Rectal smooth muscle tissue (tissue), 1 donor: ENCODE measurements at regions not wholly inside any gene's neighbourhood (a gene's known extent, or its start where the extent isn't known, plus 50 kb on each side); places are given as distances from the start of the nearest gene placed in this dataset.
"Not testable (repeated sequence)": the region's sequence is repeated elsewhere in the genome, so short reads cannot be mapped to it uniquely, and the experiment has no call there.

Experiments used
- H3K27ac ChIP-seq: one replicate; pipeline ENCODE4 v1.7.0; 2013; ENCODE audit warnings: low read depth, low read length, inconsistent platforms
- H3K27me3 ChIP-seq: one replicate; pipeline ENCODE4 v1.7.0; 2013; ENCODE audit warnings: low read length; ENCODE audit not compliant: control insufficient read depth, insufficient read depth
- H3K36me3 ChIP-seq: one replicate; pipeline ENCODE4 v1.7.0; 2013; ENCODE audit warnings: low read length; ENCODE audit not compliant: control insufficient read depth, insufficient read depth
- H3K4me1 ChIP-seq: one replicate; pipeline ENCODE4 v1.7.0; 2013; ENCODE audit warnings: low read length; ENCODE audit not compliant: control insufficient read depth, insufficient read depth
- H3K4me3 ChIP-seq: one replicate; pipeline ENCODE4 v1.7.0; 2013; ENCODE audit warnings: low read length
- H3K9ac ChIP-seq: one replicate; pipeline ENCODE4 v1.7.0; 2013; ENCODE audit warnings: low read length

DNA sequence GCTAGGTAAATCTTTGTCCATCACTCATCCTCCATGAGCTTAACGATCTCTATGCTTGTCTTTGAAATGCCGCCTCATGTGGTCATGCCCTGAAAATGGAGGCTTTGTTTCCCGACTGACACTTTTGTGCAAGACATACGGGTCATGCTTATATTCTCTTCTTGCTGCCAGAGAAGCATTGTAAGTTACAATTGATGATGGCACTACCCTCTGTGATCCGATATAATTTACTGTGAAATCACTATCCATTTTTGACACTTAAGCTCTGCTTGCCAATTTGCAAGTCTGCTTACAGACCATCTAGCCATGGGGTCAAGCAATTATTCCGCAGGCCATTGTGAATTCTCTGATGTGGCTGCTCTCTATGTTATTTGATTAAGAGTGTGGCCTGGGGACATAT is 650.0 kb downstream of the FLRT2 start:
- Histone ChIP-seq H3K27me3 (no peaks in the 10 kb centered on the region), H3K4me3 (no peak overlapping the region), H3K9ac (no peak overlapping the region), H3K4me1 (no peaks in the 10 kb centered on the region), H3K36me3 (no peaks in the 10 kb centered on the region), H3K27ac (no peak overlapping the region)

DNA sequence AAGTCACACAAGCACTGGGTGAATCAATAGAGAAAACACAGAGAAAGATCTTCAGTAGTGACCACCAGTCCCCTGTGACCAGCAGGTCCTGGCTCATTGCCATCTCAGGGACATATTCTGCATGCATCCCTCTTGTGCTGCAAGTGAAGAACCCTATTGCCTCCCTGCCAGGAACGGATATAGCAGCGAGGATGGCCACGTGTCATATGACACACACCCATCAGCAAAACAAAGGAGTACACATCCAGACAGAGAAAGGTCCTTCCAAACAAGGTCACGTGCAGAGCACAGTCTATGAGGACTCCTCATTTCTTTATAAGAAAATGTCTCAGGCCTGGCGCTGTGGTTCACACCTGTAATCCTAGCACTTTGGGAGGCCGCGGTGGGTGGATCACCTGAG is 638.4 kb downstream of the FLRT2 start:
- Histone ChIP-seq H3K36me3 (no peaks in the 10 kb centered on the region), H3K27me3 (no peaks in the 10 kb centered on the region), H3K27ac (no peak overlapping the region), H3K4me3 (no peak overlapping the region), H3K9ac (no peak overlapping the region), H3K4me1 (no peaks in the 10 kb centered on the region)

DNA sequence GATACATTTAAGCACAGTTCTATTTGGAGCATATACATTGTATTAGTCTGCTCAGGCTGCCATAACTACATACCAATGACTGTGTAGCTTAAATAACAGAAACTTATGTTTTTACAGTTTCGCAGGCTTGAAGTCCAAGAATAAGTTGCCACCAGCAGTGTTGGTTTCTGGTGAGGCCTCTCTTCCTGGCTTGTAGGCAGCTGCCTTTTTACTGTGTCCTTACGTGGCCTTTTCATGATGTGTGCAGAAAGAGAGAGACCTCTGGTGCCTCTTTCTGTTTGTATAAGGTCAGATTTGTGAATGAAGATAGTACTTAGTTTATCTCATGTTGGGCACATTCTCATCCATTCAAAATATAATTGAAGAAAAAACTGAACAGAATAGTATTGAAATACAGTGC is 636.6 kb downstream of the FLRT2 start:
- Histone ChIP-seq H3K4me1 (no peaks in the 10 kb centered on the region), H3K9ac (no peak overlapping the region), H3K27me3 (no peaks in the 10 kb centered on the region), H3K36me3 (no peaks in the 10 kb centered on the region), H3K4me3 (no peak overlapping the region), H3K27ac (no peak overlapping the region)

DNA sequence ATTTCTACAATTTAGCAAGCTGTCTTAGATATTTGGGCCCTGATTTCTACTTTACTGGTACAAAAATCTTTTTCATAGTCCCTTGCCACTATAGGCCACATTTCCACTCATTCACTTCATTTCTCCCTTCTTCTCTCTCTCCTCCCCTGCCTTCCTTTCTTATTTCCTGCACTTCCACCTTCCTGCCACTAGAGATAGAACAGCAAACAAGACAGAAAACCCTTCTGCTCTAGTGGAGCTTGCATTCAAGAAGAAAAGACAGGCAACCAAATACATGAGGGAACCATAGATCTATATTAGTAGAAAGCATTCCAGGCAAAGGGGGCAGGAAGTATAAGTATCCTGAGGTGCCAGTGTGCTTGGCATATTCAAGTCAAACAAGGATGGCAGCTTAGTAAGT is 623.5 kb downstream of the FLRT2 start:
- Histone ChIP-seq H3K36me3 (no peaks in the 10 kb centered on the region), H3K9ac (no peak overlapping the region), H3K27ac (no peak overlapping the region), H3K4me1 (no peaks in the 10 kb centered on the region), H3K27me3 (no peaks in the 10 kb centered on the region), H3K4me3 (no peak overlapping the region)

DNA sequence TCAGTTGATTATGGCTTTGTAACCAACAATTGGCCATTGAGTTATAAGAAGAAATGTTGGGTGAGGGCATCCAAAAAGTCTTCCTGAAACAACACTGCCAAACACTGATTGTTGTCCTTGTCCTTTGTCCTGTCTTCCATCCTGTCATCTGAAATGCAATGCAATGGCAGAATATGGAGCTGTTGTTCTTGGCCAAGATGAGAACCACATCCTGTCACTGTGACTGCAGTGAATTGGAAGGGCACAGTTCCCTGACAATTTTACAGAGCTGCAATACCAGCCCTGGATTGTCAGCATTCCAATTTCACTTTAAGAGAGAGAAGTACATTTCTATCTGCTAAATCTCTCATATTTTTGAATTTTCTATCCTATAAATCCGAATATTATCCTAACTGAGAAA is 613.3 kb downstream of the FLRT2 start:
- H3K4me3 ChIP-seq = no peak overlapping the region
- H3K9ac ChIP-seq = no peak overlapping the region
- H3K4me1 ChIP-seq = no peaks in the 10 kb centered on the region
- H3K27ac ChIP-seq = no peak overlapping the region
- no peaks in the 10 kb centered on the region for H3K27me3 ChIP-seq
- no peaks in the 10 kb centered on the region for H3K36me3 ChIP-seq

DNA sequence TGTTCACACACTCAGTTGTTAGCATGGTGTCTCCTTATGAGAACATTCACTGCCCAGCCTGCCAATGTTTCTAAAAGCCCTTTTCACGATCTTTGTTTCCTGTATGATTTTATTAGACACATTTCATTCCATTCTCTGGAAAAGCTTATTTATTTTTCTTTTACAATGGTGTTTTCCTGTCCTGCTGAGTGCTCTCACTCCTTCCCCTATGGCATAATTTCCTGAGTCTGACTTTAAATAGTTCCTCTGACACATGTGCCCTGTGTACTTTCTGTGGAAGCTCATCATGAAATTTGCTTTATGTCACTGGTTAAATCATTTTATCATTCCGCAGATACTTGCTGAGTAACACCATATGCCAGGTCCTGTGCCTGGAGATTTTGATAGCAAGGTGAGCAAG is 612.0 kb downstream of the FLRT2 start:
- Histone ChIP-seq H3K4me3 (no peak overlapping the region), H3K27ac (no peak overlapping the region), H3K4me1 (no peaks in the 10 kb centered on the region)

DNA sequence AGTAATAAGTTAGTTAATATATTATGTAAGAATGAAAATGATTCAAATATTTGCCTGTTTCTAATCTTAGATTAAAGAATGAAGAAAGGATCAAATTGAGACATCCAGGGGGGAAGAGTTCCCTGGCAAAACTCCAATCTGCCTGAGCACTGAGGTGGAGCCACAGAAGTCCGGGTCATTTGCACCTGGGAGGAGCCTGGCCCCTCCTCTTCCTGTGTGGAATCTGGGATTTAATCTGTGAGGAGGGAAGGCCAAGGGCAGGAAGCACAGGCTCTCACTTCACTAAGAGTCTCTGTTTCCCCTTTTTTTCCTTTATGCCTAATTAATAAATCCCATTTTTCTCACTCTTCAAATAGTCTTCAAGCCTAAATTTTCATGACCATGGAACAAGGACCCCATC is 599.5 kb downstream of the FLRT2 start:
- no peaks in the 10 kb centered on the region for H3K27me3 ChIP-seq
- H3K4me1 ChIP-seq = no peaks in the 10 kb centered on the region
- H3K9ac ChIP-seq = no peak overlapping the region
- H3K4me3 ChIP-seq = no peak overlapping the region
- H3K36me3 ChIP-seq = no peaks in the 10 kb centered on the region
- H3K27ac ChIP-seq = no peak overlapping the region

More for the DNA sequence above, 612.0 kb downstream of the FLRT2 start:
- Histone ChIP-seq H3K27me3 (no peaks in the 10 kb centered on the region), H3K9ac (no peak overlapping the region), H3K36me3 (no peaks in the 10 kb centered on the region)

DNA sequence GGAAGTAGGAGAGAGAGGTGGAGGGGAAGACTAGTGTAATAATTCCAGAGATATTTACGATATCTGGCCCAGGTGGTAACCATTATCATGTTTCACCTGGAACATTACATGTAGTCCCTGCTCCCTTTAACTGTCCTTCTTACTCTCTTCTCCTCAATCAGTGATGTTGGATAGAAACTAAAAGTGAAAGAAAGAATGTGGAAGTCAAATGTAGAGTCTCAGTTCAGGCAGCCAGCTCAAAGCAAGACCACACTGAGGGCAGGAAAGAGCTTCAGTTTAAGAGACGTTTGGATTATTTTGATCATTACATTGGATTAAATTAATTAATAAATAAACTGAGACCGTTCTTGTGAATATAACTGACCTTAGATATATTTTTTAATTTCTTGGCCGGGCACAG is 594.4 kb downstream of the FLRT2 start:
- Histone ChIP-seq H3K27ac (no peak overlapping the region), H3K27me3 (no peaks in the 10 kb centered on the region), H3K36me3 (no peaks in the 10 kb centered on the region), H3K4me1 (no peaks in the 10 kb centered on the region), H3K9ac (no peak overlapping the region), H3K4me3 (no peak overlapping the region)

DNA sequence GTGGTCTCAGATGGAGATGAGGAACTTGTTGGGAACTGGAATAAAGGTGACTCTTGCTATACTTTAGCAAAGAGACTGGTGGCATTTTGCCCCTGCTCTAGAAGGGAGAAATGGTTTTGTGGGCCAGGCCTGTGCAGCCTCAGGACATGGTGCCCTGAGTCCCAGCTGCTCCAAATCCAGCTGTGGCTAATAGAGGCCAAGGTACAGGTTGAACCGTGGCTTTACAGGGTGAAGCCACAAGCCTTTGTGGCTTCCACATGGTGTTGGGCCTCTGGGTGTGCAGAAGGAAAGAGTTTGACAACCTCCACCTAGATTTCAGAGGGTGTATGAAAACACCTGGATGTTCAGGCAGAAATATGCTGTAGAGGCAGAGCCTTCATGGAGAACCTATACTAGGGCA is 586.0 kb downstream of the FLRT2 start:
- H3K4me3 ChIP-seq = no peak overlapping the region
- no peaks in the 10 kb centered on the region for H3K27me3 ChIP-seq
- no peaks in the 10 kb centered on the region for H3K36me3 ChIP-seq
- no peaks in the 10 kb centered on the region for H3K4me1 ChIP-seq
- H3K27ac ChIP-seq = no peak overlapping the region
- no peak overlapping the region for H3K9ac ChIP-seq

DNA sequence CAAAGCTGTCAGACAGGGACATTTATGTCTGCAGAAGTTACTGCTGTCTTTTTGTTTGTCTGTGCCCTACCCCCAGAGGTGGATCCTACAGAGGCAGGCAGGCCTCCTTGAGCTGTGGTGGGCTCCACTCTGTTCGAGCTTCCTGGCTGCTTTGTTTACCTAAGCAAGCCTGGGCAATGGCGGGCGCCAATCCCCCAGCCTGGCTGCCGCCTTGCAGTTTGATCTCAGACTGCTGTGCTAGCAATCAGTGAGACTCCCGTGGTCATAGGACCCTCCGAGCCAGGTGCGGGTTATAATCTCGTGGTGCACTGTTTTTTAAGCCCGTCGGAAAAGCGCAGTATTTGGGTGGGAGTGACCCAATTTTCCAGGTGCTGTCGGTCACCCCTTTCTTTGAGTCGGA is 580.9 kb downstream of the FLRT2 start:
- not testable (repeated sequence) for H3K27me3 ChIP-seq, H3K36me3 ChIP-seq, H3K4me3 ChIP-seq, H3K9ac ChIP-seq, H3K4me1 ChIP-seq, H3K27ac ChIP-seq

DNA sequence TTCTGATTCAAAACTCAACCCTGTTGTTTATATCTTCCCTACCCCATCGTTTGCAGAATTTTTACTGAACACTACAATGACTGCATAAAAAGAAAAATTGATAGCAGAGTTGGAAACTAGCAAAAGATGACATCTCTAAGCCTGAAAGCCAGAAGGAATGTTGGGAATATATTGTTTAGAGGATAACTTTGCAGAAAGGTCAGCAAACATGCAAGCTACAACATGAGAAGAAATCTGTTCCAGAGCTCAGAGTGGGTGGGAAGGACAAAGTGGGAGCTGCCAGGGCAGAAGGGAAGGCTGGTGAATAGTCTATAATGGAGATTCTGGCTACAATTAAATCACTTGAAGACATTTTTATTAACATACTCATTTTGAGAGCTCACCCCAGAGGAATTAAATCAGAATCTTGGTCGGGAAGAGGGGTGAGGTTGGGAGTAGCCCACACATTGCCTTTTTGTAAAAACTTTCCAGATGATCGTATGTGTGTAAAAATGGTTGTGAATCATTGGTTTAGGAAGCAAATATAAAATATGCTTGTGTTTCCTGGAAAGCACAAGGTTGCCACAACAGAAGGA is 574.8 kb downstream of the FLRT2 start:
- H3K4me1 ChIP-seq = no peaks in the 10 kb centered on the region
- no peaks in the 10 kb centered on the region for H3K36me3 ChIP-seq
- H3K27ac ChIP-seq = no peak overlapping the region
- no peaks in the 10 kb centered on the region for H3K27me3 ChIP-seq
- no peak overlapping the region for H3K4me3 ChIP-seq
- H3K9ac ChIP-seq = no peak overlapping the region

DNA sequence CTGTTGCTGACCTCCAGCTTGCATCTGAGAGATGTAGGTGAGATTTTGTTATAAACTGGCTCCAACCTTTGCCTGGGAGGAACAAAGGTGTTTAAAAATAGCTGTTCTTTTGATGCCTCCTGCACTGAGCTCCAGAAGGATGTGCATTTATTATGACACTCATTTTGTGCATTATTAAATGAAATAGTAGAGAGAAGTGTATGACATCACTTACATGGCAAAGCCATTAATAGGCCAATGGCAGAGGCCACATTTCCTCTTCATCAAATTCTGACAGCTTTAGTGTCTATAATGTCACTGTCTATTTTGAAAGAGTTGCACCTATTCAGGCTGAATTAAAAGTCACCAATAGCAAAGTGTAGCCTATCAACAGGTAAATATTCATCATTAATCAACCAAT is 564.6 kb downstream of the FLRT2 start:
- Histone ChIP-seq H3K4me3 (no peak overlapping the region), H3K36me3 (no peaks in the 10 kb centered on the region), H3K9ac (no peak overlapping the region), H3K4me1 (no peaks in the 10 kb centered on the region), H3K27ac (no peak overlapping the region), H3K27me3 (no peaks in the 10 kb centered on the region)

DNA sequence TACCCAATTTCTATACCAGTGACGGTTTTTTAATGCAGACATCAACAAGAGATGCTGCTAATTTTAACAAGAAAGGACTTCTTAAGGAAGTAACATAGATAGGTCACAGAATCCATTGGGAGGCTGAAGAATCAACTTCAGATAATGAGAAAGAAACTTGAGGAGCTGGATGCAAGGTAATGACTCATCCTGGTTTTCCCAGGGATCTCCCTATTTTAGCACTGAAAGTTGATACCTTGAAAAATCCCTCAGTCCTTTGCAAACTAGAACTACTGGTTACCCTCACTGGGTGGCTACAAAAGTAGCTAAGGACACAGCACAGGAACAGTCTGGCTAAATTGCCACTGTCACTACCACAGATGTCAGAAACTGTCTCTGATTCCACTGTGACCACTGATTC is 561.9 kb downstream of the FLRT2 start:
- no peaks in the 10 kb centered on the region for H3K36me3 ChIP-seq
- H3K27ac ChIP-seq = no peak overlapping the region
- H3K9ac ChIP-seq = no peak overlapping the region
- no peak overlapping the region for H3K4me3 ChIP-seq
- no peaks in the 10 kb centered on the region for H3K4me1 ChIP-seq
- no peaks in the 10 kb centered on the region for H3K27me3 ChIP-seq
